CD4-positive, alpha-beta T cell treated with Interleukin-17A for 1 hour (primary cell): ENCODE measurements at regions not wholly inside any gene's neighbourhood (a gene's known extent, or its start where the extent isn't known, plus 50 kb on each side); places are given as distances from the start of the nearest gene placed in this dataset.
A peak's percentile ranks its signal among the peaks of the same experiment; 100 is the strongest.

Experiments
- DNase-seq: peaks from one replicate; pipeline ENCODE4 v3.0.0-alpha.2; 2020

DNA sequence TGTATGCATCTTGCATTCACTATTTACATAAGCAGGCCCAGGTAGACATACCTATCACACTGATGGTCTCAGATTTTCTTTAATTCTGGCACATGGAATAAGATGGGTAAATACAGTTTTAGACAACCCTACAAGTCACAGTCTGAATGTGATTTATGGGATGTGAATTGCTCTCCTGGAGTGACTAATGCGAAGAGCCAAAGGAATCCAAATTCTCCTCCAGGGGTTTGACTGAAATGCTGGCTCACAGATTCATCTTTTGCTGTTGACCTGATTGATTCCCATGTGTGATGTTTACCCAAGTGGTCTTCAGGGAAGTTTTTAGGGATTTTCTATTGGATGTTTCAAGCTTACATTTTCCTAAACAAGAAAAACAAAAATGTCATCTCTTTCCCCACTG, 277.9 kb upstream of the MON1B start:
- DNase-seq: no peak

DNA sequence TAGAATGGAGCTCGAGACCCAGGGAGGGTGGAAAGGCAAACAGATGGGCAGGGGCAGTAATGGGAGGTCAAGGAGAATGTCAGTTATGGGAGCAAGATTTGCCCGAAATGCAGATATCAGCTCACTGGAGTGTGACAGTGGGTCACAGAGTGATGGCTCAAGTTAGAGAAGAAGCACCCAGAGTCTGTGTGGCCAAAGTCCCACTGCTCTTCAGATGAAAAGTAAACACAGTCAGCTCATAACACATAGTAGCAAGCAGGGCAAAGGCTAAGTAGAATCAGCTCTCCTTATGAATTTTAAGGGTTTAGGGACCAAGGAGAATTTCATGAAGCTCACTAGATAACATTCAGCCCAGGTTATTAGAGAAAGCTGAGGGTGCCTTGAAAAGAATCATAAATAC, 264.9 kb upstream of the MON1B start:
- DNase-seq: no peak

DNA sequence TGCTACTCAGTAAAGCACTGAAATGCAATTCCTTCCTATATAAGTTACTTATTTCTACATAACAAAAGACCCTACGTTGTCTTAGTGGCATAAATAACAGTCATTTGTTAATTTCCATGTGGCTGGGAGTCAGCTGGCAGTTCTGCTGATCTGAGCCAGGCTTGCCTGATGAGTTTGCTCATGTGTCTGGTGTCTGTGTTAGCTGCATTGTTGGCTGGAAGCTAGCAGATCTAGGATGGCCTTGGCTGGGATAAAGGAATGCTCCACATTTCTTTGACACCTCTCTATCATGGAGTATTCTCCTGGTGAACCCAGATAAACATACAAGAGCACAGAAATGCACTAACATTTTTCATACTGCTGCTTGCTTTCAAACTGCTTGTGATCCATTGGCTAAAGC, 264.4 kb upstream of the MON1B start:
- DNase-seq: no peak

DNA sequence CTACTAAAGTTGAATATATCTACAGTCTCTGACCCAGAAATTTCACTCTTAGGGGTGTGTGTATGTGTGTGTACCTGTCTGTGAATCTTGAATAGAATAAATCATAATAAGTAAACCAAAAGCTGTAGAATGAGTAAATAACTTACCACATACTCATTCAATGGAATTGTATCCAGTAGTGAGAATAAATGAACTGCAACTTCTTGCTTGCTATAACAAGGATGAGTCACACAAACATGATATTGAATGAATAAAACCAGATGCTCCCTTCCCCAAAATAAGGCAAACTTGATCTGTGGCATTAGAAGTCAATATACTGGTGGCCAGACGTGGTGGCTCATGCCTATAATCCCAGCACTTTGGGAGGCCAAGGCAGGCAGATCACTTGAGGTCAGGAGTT, 259.8 kb upstream of the MON1B start:
- DNase-seq: no peak

DNA sequence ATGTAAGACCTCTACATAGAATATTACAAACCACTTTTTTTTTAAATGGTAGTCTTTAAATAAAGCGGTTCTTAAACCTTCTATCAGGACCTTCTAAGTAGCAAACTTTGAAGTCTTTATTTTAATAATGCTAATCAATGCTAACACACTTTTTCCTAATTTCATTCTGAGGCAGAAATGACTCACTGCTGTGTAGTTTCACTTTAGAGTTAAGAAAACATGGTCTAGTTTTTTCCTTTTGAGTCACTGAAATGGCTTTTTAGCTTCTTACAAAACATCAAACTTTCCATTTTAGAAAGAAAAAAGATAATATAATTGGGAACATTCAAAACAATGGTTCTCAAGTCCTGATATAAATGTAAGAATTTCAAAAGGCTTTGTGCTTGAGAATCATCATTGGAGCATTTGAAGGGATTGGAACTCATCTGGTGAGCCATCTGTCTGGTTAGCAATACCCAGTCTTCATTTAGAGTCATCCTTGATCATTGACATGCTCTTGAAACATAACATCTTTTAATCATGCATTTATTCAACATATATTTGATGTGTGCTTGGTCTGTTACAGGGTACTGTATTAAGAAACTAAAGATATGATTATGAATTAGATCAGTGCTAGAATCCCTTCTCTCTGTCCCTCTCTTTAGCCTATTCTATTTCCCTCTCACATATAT, 258.3 kb upstream of the MON1B start:
- DNase-seq: no peak

DNA sequence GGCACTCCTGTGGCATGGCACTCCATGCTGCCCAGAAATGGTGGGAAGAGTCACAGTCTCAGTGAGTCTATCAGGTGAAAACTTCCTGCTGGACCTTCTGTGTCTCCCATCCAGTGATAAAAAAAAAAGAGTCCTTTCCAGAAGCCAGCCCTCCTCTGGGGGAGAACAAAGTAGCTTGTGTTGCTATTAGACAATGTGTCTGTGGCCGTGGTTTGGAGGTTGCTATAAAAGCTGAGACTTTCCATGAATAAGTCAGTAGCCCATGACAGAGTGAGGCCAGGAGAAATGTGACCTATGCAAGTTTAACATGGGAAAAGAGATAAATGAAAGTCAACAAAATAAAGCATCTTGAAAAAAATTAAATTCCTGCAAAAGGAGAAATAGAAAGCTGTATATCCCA, 250.7 kb upstream of the MON1B start:
- DNase-seq: no peak

DNA sequence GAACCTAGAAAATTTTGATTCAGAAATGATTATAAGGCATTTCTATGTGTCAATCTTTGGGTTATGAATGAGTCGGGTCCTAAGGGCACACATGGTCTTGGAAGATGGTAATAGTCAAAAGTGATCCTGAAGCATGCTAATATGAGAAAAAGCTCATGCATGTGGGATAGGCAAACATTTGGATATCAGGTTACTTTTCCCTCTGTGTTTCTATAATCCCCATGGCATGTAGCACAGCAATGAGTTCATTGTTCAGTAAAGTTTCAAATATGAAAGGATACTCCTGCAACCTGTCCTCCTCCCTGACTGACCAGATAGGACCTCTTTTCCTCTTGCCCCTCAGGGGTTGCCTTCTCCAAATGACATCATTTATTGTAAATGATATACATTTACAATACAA, 249.9 kb upstream of the MON1B start:
- no peak for DNase-seq

DNA sequence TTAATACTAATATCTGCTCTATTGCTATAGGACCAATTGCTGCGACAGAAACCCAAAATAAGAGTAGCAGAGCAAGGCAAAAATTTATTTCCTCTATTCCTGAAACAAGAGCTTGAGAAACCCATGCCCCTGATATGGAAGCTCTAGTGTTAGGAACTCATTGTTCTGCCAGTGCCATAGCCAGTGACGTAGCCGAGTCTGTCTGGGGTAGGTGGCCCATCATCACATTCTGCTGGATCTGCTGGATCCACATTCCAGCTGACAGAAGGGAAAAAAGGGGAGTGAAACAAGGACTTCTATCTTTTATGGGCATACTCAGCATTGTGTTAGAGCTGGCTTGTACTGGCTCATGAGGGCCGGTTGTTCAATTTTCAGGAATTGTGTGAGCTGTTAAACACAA, 248.9 kb upstream of the MON1B start:
- no peak for DNase-seq

DNA sequence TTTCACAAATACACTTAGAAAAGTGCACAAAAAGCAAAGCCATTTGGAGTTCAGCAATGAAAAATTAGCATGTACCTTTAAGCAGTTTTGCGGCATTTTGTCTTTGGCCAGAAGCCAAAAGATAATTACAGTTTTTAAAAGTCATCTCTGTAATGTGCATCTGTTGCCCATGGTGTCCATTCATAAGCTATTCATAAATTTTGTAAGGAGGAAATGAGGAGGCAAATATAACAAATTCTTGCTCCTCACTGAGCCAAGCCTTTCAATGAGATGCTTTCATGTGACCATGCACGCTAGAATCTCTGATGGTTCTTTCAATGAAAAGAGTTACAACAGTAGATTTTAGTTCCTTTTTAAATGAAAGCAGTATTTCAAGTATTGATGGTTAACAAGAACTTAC, 247.1 kb upstream of the MON1B start:
- no peak for DNase-seq

DNA sequence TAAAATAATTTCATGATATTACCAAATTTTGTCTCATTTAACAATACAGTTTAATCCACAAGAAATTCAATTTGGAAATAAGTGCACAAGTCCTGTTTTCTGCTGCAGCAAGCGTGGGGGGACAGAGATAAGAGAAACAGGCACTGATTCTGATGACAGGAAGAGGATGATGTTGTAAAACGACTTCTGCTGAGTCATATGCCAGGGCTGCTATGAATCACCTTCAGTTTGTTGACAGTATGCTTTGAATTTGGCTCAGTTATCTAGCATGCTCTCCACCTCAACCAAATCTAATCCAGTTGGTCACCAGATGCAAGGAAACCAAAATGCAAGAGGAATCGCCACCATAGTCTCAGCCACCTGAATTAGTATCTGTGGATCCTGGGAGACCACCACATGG, 244.1 kb upstream of the MON1B start:
- DNase-seq: no peak

DNA sequence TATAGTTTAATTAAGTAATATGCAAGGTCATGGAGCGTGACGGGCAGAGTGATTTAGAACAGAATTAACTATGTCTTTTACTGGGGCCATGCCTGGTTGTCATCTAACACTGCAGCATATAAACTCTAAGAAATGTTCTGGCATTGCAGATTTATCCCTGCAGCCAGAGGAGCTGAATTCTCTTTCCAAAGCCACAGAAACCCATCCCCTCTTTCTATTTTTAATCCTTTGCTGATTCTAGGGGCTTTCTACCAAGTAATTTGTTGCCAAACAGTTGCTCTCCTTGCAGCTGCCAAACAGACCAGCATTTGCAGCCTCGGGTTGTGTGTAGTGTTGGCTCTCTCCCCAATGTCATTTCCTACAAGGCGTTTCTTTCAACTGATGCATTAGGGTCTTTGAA, 243.2 kb upstream of the MON1B start:
- DNase-seq: no peak

DNA sequence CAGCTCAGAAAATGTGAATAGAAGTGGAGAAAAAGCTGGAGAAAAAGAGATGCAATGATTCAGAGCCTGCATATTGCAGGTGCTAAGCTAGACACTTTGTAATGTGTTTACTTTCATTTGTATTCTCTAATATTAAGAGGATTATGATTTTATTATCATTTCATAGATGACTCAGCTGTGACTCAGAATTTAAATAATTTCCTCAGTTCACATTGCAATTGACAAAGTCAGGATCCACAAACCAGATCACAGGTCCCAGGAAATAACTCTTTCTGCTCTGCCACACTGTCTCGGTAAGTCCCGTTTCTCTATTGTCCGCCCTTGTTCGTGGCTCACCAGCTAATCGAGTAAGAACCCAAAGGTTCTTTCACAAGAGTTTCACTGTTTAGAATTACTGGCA, 235.4 kb upstream of the MON1B start:
- no peak for DNase-seq

DNA sequence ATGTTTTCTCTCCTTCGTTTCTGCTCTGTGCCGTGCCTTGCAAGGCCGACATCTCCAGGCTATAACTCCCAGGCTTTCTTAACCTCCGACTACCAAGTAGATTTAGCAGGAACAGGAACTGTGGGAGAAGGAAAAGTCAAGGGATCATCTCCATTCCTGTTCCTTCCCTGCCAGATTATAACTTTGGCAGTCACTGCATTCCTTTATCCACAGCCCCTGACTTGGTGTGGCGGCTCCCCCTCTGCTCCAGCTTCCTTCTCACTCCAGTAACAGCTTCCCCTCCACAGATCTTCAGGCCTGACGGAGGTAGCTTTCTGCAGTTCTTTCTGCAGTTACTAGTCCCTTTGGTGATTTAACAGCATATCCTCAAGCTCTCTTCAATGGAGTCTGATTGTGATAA, 234.6 kb upstream of the MON1B start:
- no peak for DNase-seq

DNA sequence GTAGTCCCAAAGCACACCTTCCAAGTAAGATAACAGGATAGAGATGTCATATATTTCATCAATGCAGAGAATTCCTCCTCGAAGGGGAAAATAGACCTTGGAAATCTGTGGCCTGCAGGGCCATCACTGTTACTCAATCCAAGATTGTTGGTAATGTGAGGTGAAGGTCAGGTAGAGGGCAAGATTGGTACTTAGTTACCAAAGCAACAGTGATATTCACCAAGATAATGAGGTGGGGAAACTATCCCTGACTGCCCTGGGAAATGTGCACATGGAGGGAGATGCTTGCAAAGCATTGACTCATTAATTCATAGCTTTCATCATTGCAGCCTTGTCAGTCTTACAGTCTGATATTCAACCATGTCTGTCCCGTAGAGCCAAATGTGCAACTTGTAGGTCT, 234.1 kb upstream of the MON1B start:
- no peak for DNase-seq

DNA sequence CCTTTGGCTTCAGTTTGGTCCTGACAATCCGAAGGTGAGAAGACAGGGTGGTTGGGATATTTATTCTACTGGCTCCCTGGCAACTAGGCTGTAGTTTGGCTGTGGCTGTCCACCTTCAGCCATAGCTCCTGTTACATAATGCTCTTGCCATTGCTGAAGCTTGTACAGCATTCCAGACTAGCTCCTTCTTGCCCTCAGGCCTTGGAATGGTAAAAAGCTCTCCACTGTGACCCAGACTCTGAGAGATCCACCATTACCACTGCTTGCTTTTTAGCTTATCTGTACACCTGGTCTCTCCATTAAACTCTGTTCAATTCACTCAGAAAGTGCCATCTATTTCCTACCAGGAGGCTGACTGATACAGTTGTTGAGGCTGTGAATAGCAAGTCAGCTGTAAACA, 231.8 kb upstream of the MON1B start:
- DNase-seq: no peak

DNA sequence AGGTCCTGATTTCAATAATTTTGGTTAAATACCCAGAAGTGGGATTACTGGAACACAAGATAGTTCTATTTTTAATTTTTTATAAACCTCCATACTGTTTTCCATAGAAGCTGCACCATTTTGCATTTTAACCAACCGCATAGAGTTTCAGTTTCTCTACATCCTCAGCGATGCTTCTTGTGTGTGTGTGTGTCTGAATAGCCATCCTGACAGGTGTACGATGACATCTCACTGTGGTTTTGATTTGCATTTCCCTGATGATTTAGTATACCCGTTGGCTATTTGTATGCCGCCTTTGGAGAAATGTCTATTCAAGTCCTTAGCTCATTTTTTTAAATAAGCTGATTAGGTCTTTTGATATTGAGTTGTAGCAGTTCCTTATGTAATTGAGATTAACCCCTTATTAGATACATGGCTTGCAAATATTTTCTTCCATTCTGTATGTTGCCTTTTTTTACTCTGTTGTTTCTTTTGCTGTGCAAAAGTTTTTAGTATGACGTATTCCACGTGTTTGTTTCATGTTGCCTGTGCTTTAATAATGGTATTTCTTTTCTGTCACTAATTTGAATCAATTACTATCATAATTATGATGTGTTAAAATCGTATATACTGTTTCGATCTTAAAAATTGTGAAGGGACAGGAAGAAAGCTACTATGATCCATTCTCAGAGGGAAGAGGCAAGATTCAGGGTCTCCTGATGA, 227.2 kb upstream of the MON1B start:
- no peak for DNase-seq

DNA sequence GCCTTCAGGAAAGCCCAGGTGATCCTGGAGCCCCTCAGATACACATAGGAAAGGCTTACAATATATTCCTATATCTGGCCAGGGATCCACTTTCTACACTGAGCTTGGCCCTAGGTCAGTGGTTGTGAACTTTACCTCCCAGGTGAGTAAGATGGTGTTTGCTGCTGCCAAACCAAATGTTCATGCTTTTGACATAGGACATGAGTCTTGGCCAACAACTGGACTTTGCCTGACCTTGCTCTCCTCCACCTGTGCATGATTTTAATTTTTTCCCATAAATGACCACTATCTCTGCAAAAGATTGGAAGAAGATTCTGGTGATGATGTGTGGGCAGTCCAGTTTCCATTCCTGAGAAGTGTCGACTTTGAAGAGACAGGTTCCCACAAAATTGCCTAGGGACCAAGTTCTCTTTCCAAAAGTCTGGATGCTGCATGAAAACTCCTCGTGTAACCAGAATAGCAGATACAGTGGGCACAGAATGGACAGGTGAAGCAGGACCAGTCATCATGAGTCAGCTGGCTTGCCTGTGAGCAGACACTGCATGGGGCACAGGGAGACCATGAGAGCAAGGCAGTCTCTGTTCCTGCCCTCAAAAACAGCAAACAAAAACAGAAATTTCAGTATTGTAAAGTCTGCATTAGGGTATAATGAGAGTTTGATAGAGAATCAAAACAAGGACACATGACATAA, 226.4 kb upstream of the MON1B start:
- no peak for DNase-seq

DNA sequence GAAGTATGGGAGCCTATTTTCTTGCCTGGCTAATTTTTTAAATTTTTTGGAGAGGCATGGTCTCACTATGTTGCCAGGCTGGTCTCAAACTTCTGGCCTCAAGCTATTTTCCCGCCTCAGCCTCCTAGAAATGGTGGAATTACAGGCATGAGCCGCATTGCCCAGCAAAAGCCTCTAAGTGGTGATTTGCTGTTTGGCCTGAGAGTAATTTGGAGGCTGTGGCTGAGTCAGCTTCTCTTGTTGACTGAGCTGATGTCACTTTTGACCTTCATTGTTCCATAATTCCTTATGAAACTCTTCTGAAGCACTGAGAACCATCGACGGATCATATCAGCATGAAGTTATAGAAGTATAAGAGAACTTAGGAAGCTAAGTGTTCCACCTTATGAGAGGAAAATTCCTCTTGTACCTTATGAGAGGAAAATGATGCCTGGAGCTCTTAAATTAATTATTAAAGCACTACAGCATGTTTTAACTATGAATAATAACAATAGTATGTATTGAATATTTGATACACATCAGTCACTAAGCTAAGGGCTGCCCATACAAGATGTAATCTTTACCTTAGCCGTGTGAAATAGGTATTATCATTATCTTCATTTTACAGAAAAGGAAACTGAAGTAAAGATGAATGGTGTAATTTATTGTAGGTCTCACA, 220.8 kb upstream of the MON1B start:
- DNase-seq: no peak

DNA sequence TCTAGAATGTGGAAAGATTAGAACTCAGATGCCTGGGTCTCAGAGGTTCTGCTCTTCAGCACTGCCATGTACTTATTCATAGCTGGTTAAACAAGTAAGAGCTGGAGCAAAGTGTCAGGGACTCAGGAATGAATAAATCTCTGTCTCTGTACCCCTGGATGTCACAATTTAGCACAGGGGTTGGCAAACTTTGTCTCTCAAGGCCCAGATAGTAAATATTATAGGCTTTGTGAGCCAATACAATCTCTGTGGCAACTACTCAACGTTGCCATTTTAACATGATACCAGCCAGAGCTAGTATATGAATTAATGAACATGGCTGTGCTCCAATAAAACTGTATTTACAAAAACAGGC, 220.3 kb upstream of the MON1B start:
- no peak for DNase-seq

DNA sequence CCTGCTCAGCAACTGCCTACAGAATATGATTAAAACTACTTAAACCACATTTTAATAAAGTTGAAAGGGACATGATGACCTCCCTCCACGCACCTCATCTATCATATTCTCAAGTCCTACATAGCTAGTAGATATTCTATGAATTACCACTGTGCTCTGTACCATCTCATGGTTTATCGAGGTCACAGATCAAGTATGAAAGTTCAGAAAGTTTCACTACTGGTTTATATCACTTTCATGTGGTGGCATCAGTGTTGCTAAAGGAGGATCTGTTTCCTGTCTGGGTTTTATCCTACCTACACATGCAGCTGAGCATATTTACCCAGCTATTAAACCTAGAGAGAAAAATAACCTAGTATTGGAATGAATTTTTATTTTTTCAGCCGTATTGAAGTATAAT, 214.9 kb upstream of the MON1B start:
- peak; percentile 0 for DNase-seq

DNA sequence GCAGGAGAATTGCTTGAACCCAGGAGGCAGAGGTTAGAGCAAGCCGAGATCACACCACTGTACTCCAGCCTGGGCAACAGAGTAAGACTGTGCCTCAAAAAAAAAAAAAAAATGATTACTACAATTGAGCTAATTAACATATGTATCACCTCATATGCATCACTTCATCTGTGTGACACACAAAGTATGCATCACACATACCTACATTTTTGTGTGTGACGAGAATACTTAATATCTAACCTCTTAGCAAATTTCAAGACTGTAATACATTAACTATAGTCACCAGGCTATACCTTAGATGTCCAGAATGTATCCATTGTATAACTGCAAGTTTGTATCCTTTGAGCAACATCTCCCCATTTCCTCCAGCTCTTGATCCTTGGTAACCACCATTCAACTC, 214.2 kb upstream of the MON1B start:
- DNase-seq: no peak

DNA sequence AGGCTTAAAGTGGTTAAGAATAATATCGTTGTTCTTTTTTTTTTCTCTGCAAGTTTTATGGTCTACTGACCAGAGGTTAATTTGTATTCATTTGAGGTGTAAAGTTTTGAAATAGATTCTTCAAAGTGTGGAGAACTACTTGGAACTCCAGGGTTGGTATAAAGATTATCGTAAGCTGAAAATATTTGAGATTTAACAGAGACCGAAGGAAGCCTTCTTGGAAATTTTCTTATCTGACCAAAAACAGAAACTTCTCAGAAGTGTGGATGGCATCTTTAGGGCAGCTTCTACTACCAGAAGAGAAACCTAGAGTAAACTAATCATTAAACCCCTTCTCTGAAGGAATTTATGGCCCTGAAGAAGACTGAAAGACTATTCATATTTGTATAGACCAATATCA, 206.8 kb upstream of the MON1B start:
- no peak for DNase-seq

DNA sequence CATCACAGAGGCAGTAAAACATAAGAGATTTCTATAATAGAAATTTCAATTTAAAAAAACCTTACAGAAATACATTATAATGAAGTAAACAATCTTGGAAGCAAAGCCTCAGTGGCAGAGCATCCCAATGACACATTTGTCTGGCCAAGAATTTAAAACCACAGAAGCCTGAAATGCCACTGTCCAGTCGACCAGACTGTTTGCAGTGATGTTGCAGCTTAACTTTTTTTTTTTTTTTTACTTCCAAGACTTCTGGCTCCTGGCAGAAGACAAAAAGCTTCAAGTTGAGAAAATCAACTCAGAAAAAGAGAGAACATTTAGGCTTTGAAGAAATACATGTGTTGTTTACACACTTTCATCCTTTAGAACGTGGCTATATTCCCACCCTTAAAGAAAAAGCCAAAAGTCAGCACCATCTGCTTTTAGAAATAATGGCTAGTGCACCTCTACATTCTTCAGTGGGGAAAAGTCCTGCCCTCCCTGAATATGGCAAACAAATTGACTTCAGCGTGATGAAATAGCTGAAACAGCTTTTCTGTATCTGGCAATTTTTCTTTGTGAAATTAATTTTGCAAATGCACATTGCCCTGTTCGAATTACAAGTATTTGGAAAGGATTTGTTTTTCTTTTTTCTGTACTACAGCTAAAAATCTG, 205.5 kb upstream of the MON1B start:
- DNase-seq: no peak

DNA sequence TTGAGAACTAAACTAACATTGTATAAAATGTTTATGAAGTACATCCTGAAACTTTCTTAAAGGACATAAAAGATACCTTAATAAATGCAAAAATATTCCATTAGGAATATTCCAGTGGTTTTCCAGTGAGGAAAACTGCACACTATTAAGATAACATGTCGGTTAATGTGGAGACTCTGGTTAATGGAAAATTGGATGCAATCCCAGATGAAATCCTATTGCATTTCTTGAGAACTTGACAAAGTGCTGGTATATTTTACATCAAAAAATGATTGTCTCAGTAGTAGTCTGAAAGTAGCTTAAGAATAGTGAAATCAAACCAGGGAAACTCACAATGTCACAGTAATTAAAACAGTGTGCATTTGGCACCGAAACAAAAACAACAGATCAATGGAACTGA, 202.5 kb upstream of the MON1B start:
- DNase-seq: no peak
